Osteoblast (primary cell): ENCODE measurements at regions not wholly inside any gene's neighbourhood (a gene's known extent, or its start where the extent isn't known, plus 50 kb on each side); places are given as distances from the start of the nearest gene placed in this dataset.

ENCODE experiments used
- DNase-seq: peaks from one replicate; pipeline ENCODE4 v3.0.0; 2011; ENCODE audit warnings: low spot score, mixed read lengths; ENCODE audit not compliant: insufficient read length; ENCODE audit errors: missing footprints
- H2AFZ ChIP-seq: 2 replicates; pipeline ENCODE4 v1.6.0; 2011; ENCODE audit warnings: mild to moderate bottlenecking, low read length
- H3K27ac ChIP-seq: 2 replicates; pipeline ENCODE4 v1.5.1; 2011; ENCODE audit warnings: mild to moderate bottlenecking, low read depth, low read length, moderate library complexity
- H3K27me3 ChIP-seq: 2 replicates; pipeline ENCODE4 v1.6.0; 2012; ENCODE audit warnings: mild to moderate bottlenecking, control low read depth, inconsistent platforms, low read length, moderate library complexity; ENCODE audit not compliant: insufficient read depth
- H3K36me3 ChIP-seq: 2 replicates; pipeline ENCODE4 v1.5.1; 2011; ENCODE audit warnings: mild to moderate bottlenecking, low read length, control low read depth, moderate library complexity; ENCODE audit not compliant: insufficient read depth
- H3K4me1 ChIP-seq: 2 replicates; pipeline ENCODE4 v1.5.1; 2011; ENCODE audit warnings: mild to moderate bottlenecking, low read length, control low read depth, moderate library complexity; ENCODE audit not compliant: insufficient read depth
- H3K4me2 ChIP-seq: 2 replicates; pipeline ENCODE4 v1.6.0; 2011; ENCODE audit warnings: mild to moderate bottlenecking, low read length; ENCODE audit not compliant: insufficient read depth
- H3K4me3 ChIP-seq: fragments of 200-600 bp; sonication (generic); 3 replicates; pipeline ENCODE4 v1.5.1; 2012; ENCODE audit warnings: mild to moderate bottlenecking, low read length, inconsistent platforms; ENCODE audit not compliant: insufficient read depth
- H3K79me2 ChIP-seq: 2 replicates; pipeline ENCODE4 v1.6.0; 2012; ENCODE audit warnings: mild to moderate bottlenecking, low read length, control low read depth, inconsistent platforms; ENCODE audit not compliant: insufficient read depth
- H3K9me3 ChIP-seq: 2 replicates; pipeline ENCODE4 v1.5.1; 2011; ENCODE audit warnings: low read depth, low read length, control low read depth
- H4K20me1 ChIP-seq: 2 replicates; pipeline ENCODE4 v1.6.0; 2012; ENCODE audit warnings: mild to moderate bottlenecking, low read length, control low read depth; ENCODE audit not compliant: insufficient read depth
- TF ChIP-seq, protein P1 (sequence below): IDR thresholded peaks from 2 replicates; pipeline ENCODE4 v1.5.1; 2011; ENCODE audit warnings: mild to moderate bottlenecking, low read depth, low read length, moderate library complexity; ENCODE audit errors: extremely low read depth

DNA sequence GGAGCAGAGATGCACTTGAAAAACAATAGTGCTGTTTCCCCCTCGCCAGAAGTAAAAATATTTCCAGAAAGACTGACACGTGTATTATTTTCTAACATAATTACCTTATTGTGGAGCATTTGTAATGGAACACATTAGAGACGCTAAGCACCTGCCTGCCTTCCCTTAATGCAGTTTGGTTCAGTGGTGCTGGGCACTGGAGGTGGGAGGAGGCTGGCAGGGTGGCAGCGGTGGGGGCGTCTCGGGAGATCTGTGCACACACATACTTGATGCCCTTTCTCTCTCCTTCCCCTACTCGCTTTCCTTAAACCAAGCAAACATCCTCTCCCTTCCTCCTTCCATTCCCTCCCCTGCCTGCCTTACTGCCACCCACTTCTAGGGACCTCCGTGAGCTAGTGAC, 156.6 kb upstream of the SDK2 start:
- peaks cover 9% of the 10 kb centered on the region for H3K4me1 ChIP-seq
- H3K36me3 ChIP-seq: no peaks in the 10 kb centered on the region
- no peaks in the 10 kb centered on the region for H3K27me3 ChIP-seq
- no peak for DNase-seq
- TF ChIP-seq, protein P1, sequence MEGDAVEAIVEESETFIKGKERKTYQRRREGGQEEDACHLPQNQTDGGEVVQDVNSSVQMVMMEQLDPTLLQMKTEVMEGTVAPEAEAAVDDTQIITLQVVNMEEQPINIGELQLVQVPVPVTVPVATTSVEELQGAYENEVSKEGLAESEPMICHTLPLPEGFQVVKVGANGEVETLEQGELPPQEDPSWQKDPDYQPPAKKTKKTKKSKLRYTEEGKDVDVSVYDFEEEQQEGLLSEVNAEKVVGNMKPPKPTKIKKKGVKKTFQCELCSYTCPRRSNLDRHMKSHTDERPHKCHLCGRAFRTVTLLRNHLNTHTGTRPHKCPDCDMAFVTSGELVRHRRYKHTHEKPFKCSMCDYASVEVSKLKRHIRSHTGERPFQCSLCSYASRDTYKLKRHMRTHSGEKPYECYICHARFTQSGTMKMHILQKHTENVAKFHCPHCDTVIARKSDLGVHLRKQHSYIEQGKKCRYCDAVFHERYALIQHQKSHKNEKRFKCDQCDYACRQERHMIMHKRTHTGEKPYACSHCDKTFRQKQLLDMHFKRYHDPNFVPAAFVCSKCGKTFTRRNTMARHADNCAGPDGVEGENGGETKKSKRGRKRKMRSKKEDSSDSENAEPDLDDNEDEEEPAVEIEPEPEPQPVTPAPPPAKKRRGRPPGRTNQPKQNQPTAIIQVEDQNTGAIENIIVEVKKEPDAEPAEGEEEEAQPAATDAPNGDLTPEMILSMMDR: no peak
- no peak overlapping the region for H3K4me2 ChIP-seq
- peaks cover 3% of the 10 kb centered on the region for H4K20me1 ChIP-seq
- no peak overlapping the region for H2AFZ ChIP-seq
- no peaks in the 10 kb centered on the region for H3K79me2 ChIP-seq
- peaks cover 4% of the 10 kb centered on the region for H3K9me3 ChIP-seq
- H3K4me3 ChIP-seq: no peak overlapping the region
- H3K27ac ChIP-seq: no peak overlapping the region

DNA sequence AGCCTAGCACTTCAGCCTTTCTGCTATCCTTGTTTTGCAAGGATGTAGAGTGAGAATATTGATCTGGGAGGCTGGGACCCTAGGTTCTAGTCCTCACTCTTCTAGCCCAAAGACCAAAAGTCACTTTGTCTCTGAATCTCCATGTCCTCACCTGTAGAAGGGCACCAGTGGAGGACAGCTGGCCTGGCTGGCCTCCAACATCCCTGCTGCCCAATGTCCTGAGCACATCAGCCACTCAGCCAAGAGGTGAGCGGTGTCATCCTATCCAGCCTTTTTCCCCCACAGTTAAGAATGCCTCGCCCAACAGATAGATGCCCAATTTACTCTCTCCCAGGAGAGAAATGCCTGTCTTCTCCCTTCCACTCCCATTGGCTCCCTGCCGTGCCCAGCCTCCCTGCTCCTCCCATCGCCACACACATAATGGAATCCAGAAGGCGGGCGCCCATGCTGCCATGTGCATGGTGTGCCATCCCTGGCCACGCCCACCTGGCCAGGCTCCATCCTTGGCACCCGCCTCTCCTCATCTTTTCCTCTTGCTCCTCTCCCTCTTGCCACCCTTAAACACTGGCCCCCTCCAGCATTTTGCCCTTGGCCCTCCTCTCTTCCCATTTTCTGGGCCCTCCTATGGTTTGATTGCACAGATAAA, 157.3 kb upstream of the SDK2 start:
- H3K9me3 ChIP-seq: peaks cover 4% of the 10 kb centered on the region
- H3K27ac ChIP-seq: no peak overlapping the region
- H3K4me1 ChIP-seq: peaks cover 9% of the 10 kb centered on the region
- no peak overlapping the region for H3K4me2 ChIP-seq
- H2AFZ ChIP-seq: no peak overlapping the region
- no peak overlapping the region for H3K4me3 ChIP-seq
- no peaks in the 10 kb centered on the region for H3K36me3 ChIP-seq
- H3K27me3 ChIP-seq: no peaks in the 10 kb centered on the region
- H4K20me1 ChIP-seq: peaks cover 3% of the 10 kb centered on the region
- TF ChIP-seq, protein P1: no peak
- DNase-seq: no peak
- H3K79me2 ChIP-seq: no peaks in the 10 kb centered on the region

DNA sequence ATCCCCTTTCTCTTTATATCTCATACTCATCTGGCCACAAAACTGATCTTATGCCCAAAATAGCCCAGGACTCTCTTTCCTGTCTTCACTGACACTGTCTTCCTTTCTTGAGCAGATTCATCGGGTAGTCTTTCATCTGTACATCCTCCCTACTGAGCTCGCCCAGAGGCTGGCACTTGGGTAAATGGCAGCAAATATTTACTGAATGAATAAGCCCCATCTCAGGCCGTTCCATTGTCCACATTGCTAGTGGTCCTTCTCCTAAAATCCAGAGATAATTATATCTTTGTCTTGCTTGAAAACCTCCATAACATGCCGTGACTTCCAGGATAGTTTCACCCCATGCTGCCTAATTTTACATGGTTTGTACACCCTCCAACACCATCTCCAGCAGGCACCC, 158.1 kb upstream of the SDK2 start:
- no peak overlapping the region for H2AFZ ChIP-seq
- DNase-seq: no peak
- H4K20me1 ChIP-seq: peaks cover 3% of the 10 kb centered on the region
- no peak overlapping the region for H3K4me2 ChIP-seq
- peaks cover 9% of the 10 kb centered on the region for H3K4me1 ChIP-seq
- TF ChIP-seq, protein P1: no peak
- H3K79me2 ChIP-seq: no peaks in the 10 kb centered on the region
- H3K36me3 ChIP-seq: no peaks in the 10 kb centered on the region
- no peak overlapping the region for H3K4me3 ChIP-seq
- H3K27me3 ChIP-seq: no peaks in the 10 kb centered on the region
- H3K9me3 ChIP-seq: peaks cover 4% of the 10 kb centered on the region
- H3K27ac ChIP-seq: no peak overlapping the region

DNA sequence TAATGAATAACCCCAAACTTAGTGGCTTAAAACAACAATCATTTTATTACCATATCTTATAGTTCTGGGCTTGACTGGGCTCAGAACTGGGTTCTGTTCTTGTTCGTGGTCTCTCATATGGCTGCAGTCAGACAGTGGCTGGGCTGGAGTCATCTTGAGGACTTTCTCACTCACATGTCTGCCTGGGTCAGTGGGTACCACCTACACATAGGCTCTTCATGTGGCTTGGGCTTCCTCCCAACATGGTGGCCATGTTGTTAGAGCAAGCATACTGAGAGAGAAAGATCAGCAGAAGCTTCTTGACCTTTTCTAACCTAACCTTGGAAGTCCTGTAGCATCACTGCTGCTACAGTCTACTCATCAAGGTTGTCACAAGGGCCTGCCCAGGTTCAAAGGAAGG, 158.6 kb upstream of the SDK2 start:
- Histone ChIP-seq H3K27ac (no peak overlapping the region), H3K36me3 (no peaks in the 10 kb centered on the region), H3K79me2 (no peaks in the 10 kb centered on the region), H3K9me3 (peaks cover 4% of the 10 kb centered on the region), H3K4me2 (no peak overlapping the region), H3K4me3 (no peak overlapping the region), H3K4me1 (peaks cover 3% of the 10 kb centered on the region), H3K27me3 (no peaks in the 10 kb centered on the region), H4K20me1 (peaks cover under 1% of the 10 kb centered on the region), H2AFZ (no peak overlapping the region)
- TF ChIP-seq, protein P1: no peak
- DNase-seq: no peak
